ENCODE measurements at regions not wholly inside any gene's neighbourhood (a gene's known extent, or its start where the extent isn't known, plus 50 kb on each side); places are given as distances from the start of the nearest gene placed in this dataset.

- DNase-seq: no peak
These were observed 170.5 kb upstream of the ADO start for GRCh38 chr10:62633976-62634375.

DNA sequence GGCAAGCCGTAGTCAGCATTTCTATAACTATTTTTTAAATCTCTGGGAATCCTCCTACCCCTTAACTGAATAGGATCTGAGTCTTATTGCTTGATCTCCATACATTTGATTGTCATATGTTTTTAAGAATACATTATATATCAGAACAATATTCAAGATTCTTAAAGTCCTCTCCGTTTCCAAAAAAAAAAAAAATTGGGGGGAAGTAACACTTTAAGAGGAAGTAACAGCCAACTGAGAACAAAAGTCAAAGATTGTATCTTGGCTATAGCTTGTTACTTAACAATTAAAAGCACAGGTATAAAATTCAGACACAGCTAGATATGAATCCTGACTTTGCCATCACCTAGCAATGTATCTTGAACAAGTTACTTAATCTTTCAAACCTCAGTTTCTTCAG lies 169.9 kb upstream of the ADO start:
- no peak for DNase-seq

GRCh38 chr10:62635127-62635526 lies 169.4 kb upstream of the ADO start:
- DNase-seq: no peak

- no peak for DNase-seq
These were observed 167.7 kb upstream of the ADO start for GRCh38 chr10:62636825-62637248.

DNA sequence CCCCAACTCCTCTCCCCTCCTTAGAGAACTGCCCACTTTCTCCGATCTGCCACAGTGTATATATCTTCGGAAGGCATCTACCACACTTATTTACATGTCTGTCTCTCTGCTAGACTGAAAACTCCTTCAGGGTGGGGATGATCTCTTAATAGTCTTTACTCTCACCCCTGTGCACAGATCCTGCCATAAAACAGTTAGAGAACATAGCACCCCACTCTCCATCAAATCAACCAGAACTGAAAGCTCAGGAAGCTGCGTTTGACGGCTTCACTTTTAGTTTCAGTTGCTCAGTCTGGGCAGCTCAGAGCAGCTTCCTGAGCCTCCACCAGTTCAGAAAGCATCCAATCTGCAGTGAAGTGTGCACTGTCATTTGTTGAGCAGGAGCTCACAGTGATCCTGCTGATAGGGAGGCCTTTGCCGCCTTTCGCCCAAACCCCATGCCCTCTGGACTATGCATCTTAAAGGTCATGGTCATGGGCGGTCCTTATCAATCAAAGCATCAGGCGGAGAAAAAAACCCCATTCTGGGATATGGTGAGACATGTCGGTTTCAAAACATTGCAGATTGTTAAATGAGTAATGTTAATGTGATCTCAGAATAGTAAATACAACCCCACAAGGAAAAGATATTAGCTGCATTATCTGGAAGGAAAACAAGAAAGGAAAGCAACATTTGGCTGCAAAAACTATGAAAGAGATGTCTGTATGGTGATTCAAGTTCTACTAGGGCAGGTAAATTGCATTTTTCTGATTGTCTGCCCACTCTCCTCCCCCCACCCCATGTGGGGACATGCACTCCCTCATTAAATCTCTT lies 167.1 kb upstream of the ADO start:
- DNase-seq: no peak

- DNase-seq: no peak
These were observed 166.4 kb upstream of the ADO start for GRCh38 chr10:62638062-62638477.

DNA sequence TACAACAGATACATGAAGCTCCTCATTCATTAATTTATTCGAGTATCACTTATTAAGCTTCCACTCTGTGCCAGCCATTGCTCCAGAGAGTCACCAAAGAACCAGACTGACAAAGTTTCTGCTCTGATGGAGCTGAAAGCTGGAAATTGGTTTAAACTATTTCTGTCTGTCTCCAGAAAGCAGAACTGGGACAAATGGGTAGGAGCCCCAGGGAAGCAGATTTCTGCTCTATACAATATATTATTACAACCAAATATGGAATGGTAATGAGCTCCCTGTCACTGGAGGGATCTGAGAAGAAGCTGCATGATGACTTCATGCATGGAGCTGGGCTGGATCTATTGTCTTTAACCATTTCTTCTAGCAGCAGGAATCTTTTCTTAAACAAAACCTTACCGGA lies 165.4 kb upstream of the ADO start:
- no peak for DNase-seq

- DNase-seq: no peak
These were observed 164.1 kb upstream of the ADO start for GRCh38 chr10:62640411-62640810.

DNA sequence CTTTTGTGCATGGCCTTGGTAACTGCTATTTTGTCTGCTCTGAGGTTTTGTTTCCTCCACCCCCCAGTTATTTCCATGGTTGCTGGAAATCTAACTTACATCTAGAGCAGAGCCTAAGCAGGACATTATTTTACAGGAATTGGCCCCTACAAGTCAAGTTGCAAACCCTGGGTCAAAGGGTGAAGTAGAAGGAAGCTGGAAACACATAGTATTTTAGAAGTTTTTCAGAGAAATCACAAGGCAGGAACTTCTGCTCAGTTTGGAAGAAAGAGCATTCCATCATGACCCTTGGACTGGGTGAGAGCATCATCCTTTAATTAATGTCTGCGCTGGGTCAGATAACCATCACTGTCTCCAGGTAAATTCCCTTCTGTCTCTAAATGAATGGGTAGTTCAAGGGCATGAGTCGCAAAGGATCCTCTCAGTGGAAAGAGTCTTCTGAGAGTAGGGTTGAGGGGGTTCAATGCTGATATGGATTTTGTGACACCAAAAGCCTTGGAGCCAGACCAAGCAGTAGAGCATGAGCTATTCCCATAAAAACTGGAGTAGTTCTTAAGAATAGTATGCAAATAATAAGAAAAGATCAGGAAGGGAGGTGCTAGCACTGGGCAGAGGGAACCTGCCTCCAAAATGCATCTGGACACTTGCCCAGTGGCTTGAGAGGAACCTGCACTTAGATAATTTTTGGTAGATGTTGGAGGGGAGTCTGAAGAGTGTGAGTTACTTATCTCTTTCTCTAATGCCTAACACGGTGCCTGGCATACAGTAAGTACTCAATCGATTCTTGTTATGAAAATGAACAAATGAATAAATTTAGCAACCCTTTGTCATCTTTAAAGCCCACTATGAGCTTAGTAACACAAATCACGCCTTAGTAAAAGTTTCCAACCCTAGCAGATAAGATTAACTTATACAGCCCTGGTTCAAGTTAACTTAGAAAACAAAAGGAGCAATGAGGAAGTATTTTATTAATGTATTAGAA lies 160.6 kb upstream of the ADO start:
- no peak for DNase-seq

DNA sequence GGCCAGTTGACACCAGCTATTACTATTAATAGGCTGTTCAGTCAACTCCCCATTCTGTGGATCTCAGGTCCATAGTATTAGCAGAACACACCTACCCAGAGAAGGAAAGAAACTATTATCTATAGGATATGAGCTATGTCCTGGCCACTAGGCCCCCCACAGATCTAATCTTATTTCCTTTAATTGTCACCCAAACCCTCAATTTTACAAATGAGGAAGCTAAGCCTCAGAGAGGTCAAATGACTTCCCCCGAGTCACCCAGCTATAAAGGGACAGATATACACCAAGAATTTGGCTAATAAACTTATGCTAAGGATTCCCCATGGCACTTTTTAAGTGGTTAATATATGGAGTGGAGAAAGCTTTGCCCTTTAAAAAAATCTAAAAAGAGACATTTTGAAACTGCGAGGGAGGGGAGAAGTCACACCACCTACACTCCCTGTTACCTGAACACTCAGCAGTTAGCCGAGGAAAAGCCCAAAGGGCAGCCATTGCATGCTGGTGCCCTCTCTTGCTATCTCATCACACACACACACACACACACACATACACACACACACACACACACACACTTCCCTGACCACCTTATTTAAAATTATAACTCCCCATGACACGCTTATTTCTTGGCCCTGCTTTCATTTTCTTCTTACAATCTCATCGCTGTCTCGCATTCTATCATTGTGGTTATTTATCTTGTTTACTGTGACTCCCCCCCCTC lies 157.0 kb upstream of the ADO start:
- DNase-seq: no peak

GRCh38 chr10:62648921-62649320 lies 155.6 kb upstream of the ADO start:
- DNase-seq: no peak

DNA sequence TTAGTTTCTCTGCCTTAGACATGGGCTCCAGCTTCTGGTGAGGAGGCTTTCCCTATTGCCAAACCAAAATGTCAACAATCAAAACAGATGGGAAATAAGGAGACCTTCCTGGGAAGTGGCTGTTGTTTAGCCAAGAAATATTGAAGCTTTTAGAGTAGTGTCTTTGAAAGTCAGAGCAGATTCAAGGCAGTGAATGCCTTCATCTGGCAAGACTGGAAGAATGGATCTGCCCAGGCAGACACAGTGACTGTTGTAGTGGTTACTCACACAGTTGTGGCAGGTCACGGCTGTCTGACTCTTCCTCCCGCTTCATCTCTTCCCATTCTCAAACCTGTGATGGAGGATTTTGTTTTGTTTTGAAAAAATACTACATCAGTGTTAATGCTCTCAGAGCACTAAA lies 154.1 kb upstream of the ADO start:
- DNase-seq: no peak

GRCh38 chr10:62651341-62651740 lies 153.2 kb upstream of the ADO start:
- no peak for DNase-seq

DNA sequence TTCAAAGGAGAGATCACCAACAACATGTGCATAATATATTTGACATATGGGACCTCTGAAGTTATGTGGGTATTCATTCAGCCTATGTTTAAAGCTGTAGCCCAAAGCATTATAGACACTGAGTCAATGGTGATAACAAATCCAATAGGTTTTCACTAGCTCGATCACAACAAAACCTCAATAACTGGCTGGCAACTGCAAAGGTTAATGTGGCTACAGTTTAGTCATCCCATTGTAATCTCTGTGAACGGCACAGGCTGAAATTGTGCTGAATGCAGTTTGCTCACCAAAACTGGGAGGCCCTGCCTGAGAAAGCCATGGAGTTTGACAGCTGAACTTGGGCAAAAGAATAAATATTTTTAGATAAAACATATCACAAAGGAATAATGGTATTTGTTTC lies 152.4 kb upstream of the ADO start:
- no peak for DNase-seq

- DNase-seq: no peak
These were observed 152.0 kb upstream of the ADO start for GRCh38 chr10:62652564-62652963.

- no peak for DNase-seq
These were observed 151.3 kb upstream of the ADO start for GRCh38 chr10:62653254-62653653.

DNA sequence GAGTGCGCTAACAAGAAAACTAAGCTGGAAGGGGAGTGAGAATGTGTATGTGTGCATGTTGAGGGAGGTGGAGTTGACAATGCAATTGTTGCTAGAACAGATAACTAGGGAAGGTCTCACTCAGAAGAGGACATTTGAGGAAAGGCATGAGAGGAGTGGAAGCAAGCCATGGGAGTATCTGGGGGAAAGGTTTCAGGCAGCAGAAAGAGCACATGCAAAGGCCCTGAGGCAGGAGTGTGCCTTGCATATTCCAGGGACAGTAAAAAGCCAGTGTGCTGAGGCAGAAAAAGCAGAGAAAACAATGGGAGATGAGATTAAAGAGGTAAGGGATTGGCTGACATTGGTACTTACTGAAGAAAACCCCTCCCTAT lies 149.6 kb upstream of the ADO start:
- no peak for DNase-seq

GRCh38 chr10:62655337-62655994 lies 149.1 kb upstream of the ADO start:
- no peak for DNase-seq

DNA sequence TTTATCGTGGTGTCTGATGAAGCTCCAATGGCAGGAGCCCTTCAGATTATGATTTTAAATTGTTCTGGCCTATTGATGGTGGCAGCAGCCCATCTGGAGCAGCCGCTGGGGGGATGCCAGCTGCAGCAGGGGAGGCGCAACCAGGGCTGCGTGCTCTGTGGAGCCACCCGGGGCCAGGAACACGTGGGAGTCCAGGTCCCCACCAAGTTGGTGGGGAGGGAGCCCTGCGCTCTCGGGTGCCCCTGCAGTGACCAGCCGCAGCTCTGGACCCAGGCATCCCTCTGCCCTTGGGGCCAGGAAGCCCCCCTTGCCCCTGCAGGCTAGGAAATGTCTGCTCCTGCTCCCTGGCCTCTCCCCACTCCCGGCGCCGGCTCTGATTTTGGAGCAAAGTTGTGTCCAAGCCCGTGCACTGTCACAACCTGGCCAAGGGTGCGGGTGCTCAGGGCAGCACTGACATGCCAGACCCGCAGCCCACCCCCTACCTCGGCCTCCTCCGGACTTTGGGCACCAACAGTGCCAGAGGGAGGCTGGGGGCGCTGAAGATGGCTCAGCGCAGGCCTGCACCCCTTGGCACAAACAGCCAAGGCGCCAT lies 147.2 kb upstream of the ADO start:
- DNase-seq: no peak

DNA sequence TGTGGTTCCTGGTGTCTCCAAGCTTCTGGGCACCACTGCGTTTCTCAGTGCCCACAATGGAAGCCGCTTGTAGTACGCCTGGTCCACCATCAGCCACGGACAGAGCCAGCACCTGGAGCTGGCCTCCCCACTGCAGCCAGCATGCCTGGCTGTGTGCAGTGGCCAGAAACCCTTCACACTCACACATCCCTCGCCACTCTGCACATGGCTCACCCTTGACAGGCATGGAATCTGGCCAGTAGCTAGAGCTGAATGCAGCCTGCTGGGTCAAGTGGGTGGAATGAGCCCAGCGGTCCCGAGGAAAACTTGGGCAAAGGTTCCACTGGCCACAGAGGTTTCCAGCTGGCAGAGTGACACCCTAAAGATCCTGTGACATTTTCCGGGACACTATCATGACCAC lies 146.0 kb upstream of the ADO start:
- DNase-seq: no peak

DNA sequence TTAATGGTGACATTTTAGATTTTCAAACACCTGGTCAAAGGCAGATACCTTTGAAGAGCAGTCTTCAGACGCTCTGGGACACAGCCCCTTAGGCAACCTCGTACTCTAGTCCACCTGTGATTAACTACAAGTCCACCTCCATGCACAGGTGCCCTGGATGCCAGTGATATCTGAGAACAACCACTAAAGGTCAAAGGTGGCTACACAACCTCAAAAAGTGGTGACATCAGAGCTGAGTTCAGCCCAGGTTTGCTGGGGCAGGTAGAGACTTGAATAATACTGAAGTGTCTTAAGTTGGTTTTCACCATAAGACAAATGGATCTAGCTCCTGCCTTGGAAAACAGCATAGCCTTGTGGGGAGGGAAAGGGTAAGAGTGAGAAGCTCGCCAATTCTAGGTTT lies 143.4 kb upstream of the ADO start:
- no peak for DNase-seq

- DNase-seq: no peak
These were observed 142.0 kb upstream of the ADO start for GRCh38 chr10:62662486-62662885.

Data from NCI-H1105 (cell line).